ENCODE measurements at regions not wholly inside any gene's neighbourhood (a gene's known extent, or its start where the extent isn't known, plus 50 kb on each side); places are given as distances from the start of the nearest gene placed in this dataset.
A peak's percentile ranks its signal among the peaks of the same experiment; 100 is the strongest.

GRCh38 chr5:153425914-153426313 is 64.6 kb upstream of the GRIA1 start:
- TF ChIP-seq RAD21 (IDR thresholded peaks at IDR 0.05 in 1 of 2, conservative IDR thresholded peaks at IDR 0.05 in 1 of 2; ENCODE audit: low read depth in 2 of 2, low read length in 2 of 2) (peak; percentile 83 to 85), EZH2 (IDR thresholded peaks at IDR 0.05; ENCODE audit: low read depth, low read length, severe bottlenecking) (no peak), CTCF (IDR thresholded peaks at IDR 0.05; ENCODE audit: control extremely low read depth in 1 of 3, insufficient read depth in 1 of 3, low read depth in 1 of 3, low read length in 3 of 3) (peak; percentile 55 to 69 (median 66)), MAFK (IDR thresholded peaks at IDR 0.05; ENCODE audit: low read depth, low read length) (no peak), POLR2AphosphoS5 (IDR thresholded peaks at IDR 0.05; ENCODE audit: low read depth, low read length) (no peak), SRF (IDR thresholded peaks at IDR 0.05; ENCODE audit: low read depth, low read length) (no peak), POLR2A (IDR thresholded peaks at IDR 0.05; ENCODE audit: control extremely low read depth in 1 of 2, low read depth in 2 of 2, low read length in 2 of 2) (no peak), BCL11A (IDR thresholded peaks at IDR 0.05; ENCODE audit: low read depth in 2 of 2, low read length in 2 of 2) (no peak), CREB1 (IDR thresholded peaks at IDR 0.05) (no peak), KDM1A (IDR thresholded peaks at IDR 0.05; ENCODE audit: borderline replicate concordance, low read length) (no peak), RNF2 (IDR thresholded peaks at IDR 0.05; ENCODE audit: borderline replicate concordance, low read depth, low read length, missing control alignments, poor library complexity, severe bottlenecking) (no peak)
- TF ChIP-seq, protein P1, sequence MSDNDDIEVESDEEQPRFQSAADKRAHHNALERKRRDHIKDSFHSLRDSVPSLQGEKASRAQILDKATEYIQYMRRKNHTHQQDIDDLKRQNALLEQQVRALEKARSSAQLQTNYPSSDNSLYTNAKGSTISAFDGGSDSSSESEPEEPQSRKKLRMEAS (IDR thresholded peaks at IDR 0.05) = no peak
